GM18505 (cell line): ENCODE measurements at regions not wholly inside any gene's neighbourhood (a gene's known extent, or its start where the extent isn't known, plus 50 kb on each side); places are given as distances from the start of the nearest gene placed in this dataset.
"Not testable (repeated sequence)": the region's sequence is repeated elsewhere in the genome, so short reads cannot be mapped to it uniquely, and the experiment has no call there.

Experiments used
- ATAC-seq: cut with Tn5 transposase; IDR thresholded peaks from one replicate; pipeline ENCODE4 v1.9.1; 2021; ENCODE audit not compliant: unreplicated experiment
- POLR2A ChIP-seq: IDR thresholded peaks from 4 replicates; pipeline ENCODE4 v1.6.1; 2011; ENCODE audit warnings: borderline replicate concordance; ENCODE audit not compliant: insufficient read depth, insufficient read length; ENCODE audit errors: extremely low read depth

- ATAC-seq, result no peak
- TF ChIP-seq POLR2A, result no peak
These were observed 1732.4 kb upstream of the CDH6 start for GRCh38 chr5:29460971-29461559.

GRCh38 chr5:29451004-29451403, 1742.5 kb upstream of the CDH6 start:
- not testable (repeated sequence) for ATAC-seq

- ATAC-seq, result no peak
- TF ChIP-seq POLR2A, result no peak
These were observed 1778.8 kb upstream of the CDH6 start for GRCh38 chr5:29414681-29415080.

DNA sequence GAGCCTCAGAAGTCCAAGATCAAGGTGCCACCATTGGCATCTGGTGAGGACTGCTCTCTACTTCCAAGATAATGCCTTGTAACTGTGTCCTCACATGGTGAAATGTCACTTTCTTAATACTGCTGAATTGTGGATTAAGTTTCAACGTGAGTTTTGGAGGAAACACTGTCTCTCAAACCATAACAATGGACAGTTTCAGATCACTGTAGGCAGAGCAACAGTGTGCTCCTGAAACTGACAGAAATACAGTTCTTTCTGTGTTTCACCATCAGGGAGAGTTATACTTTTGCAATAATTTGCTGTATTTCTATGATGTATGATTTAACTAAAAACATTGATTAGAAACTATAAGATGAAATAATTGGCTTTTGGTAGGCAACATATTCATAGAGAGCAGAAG, 1780.5 kb upstream of the CDH6 start:
- no peak for TF ChIP-seq POLR2A
- no peak for ATAC-seq

DNA sequence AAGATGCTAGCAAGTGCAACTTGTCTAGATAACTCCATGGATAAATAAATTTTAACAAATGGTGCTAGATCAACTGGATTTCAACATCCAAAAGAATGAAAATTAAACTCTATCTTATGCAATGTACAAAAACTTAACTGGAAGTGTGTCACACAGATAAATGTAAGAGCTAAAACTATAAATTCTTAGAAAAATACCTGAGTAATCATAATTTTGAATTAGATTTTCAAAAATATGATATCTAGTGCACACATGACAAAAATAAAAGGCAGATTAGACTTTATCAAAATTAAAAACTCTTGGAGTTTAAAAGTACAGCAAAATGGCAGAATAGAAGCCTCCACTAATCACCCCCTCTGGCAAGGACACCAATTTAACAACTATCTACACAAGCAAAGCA, 1791.2 kb upstream of the CDH6 start:
- no peak for ATAC-seq
- TF ChIP-seq POLR2A, result no peak

GRCh38 chr5:29389993-29390392, 1803.5 kb upstream of the CDH6 start:
- no peak for ATAC-seq
- TF ChIP-seq POLR2A, result no peak

- no peak for ATAC-seq
- TF ChIP-seq POLR2A, result no peak
These were observed 1806.1 kb upstream of the CDH6 start for GRCh38 chr5:29387384-29387783.

DNA sequence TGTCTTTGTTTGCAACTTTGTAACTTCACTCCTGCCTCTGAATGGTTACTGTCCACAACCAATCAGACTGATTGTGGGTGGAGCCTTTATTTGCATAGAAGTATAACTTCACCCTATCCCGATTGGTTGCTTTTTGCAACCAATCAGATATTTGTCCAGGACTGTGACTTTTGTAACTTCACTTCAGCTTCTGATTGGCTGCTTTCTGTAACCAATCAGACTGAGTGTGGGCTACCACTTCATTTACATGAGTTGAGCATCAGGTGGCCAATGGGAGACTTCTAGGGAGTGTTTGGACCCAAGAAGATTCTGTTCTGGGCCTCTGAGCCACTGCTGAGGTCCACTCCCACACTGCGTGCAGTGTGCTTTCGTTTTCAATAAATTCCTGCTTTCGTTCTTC, 1810.7 kb upstream of the CDH6 start:
- no peak for ATAC-seq
- TF ChIP-seq POLR2A, result no peak

DNA sequence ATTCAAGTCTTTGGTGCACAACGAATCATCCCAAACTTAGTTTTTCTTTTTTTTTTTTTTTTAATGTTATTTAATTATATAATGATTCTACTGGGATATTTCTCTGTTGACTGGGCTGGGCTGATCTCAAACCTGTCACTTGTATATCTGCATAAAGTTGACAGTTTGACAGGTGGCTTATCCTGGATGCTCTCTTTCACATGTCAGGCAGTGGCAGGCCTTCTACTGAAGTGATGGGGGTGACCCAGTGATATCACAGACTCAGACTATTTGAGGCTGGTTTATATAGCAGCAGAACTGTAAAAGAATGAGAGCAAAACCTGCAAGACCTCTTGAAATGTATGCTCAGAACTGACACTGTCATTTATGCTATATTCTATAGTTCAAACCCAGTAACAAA, 1813.5 kb upstream of the CDH6 start:
- TF ChIP-seq POLR2A, result no peak
- ATAC-seq, result no peak

- no peak for TF ChIP-seq POLR2A
- ATAC-seq, result no peak
These were observed 1813.9 kb upstream of the CDH6 start for GRCh38 chr5:29379619-29380018.

- no peak for TF ChIP-seq POLR2A
- ATAC-seq, result no peak
These were observed 1815.4 kb upstream of the CDH6 start for GRCh38 chr5:29378104-29378503.

DNA sequence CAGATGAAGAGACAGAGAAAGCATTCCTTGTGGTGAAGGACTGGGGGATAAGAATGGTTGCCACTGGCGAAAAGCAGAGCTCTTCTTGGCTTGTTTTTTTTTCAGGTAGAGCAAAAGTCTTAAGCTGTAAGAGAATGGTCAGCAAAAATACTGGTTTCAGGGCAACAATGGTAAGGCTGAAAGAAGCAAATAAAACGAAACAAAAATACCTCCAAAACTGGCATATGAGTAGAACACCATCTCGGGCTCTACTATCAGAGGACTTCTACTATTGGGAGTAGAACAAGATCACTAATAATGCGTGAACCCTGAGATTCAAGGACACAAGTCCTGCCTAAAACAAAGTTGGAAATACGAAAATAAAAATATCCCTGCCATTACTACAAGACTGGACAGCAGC, 1823.2 kb upstream of the CDH6 start:
- no peak for ATAC-seq
- TF ChIP-seq POLR2A, result no peak

GRCh38 chr5:29367176-29367833, 1826.2 kb upstream of the CDH6 start:
- no peak for ATAC-seq
- no peak for TF ChIP-seq POLR2A

- TF ChIP-seq POLR2A, result no peak
- ATAC-seq, result no peak
These were observed 1842.3 kb upstream of the CDH6 start for GRCh38 chr5:29351170-29351569.

- no peak for ATAC-seq
- TF ChIP-seq POLR2A, result no peak
These were observed 1856.5 kb upstream of the CDH6 start for GRCh38 chr5:29337030-29337429.
